ENCODE measurements at regions not wholly inside any gene's neighbourhood (a gene's known extent, or its start where the extent isn't known, plus 50 kb on each side); places are given as distances from the start of the nearest gene placed in this dataset.

DNA sequence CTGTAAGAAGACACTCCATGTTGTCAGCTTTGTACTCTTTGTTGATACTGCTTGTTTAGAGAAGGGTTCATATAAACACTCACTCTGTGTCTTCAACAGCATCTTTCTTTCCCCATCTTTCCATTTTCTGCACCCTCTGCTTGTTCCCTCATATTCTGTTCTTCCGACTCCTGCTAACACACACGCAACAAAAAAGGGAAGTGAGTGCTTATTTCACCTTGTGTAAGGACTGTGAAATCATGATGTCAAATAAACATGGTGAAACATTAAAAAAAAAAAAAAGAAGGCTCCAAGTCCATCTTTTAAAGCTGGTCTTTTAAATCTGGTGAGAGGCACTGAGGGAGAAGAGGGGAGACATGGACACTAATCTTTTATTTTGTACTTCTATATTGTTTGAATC lies 145.4 kb downstream of the RPAP3 start:
- DNase-seq (ENCODE audit: low spot score), result no peak

DNA sequence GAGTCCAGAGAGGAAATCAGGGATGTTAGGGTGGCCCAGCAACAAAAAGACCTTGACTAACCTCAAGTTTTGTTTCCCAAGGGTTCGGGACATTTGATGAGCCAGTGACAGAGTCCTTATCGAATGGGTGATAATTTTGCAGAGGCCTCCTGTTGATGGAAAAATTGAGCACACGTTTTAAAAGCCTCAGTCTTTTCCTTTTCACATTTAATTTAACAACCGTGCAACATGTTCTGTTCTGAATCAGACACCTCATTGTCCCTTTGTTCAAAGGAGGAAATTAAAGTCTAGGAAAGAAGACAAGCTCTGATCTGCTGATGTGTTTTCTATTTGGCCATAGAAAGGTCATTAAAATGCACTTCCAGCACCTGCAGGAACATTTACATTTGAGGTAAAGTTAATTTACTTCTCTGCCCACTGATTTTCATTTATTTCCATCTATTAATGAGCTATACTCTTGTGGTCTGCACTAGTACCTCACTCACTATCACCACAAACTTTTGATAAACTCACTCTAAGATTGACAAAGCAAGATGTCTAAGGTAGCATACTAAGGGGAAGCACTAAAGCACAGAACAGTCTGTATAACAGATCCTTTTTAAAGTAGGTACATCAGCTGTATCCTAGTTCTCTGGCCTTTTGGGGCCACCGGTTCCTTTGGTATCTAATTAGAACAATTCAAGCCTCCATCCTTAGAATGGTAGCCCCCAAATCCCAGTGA lies 147.0 kb downstream of the RPAP3 start:
- no peak for DNase-seq (ENCODE audit: low spot score)

DNA sequence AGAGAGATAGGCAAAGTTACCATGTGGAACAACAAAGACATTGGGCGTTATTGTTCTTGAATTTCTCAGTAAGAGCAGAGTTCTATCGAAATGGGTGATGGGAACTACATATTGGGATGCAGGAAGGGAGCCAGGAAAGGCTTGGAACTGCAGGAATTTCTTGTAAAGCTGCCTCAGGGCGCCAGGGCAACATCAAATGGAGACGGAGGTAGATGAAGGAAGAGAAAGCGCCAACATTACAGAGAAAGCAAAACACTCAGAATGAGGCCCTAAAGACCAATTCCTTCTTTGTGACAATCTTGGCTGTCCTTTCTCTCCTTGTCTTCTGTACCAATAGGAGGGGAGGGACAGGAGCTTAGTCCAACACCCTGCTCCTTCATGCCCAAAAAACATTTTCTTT lies 148.4 kb downstream of the RPAP3 start:
- peak; percentile 65 for DNase-seq (ENCODE audit: low spot score)

DNA sequence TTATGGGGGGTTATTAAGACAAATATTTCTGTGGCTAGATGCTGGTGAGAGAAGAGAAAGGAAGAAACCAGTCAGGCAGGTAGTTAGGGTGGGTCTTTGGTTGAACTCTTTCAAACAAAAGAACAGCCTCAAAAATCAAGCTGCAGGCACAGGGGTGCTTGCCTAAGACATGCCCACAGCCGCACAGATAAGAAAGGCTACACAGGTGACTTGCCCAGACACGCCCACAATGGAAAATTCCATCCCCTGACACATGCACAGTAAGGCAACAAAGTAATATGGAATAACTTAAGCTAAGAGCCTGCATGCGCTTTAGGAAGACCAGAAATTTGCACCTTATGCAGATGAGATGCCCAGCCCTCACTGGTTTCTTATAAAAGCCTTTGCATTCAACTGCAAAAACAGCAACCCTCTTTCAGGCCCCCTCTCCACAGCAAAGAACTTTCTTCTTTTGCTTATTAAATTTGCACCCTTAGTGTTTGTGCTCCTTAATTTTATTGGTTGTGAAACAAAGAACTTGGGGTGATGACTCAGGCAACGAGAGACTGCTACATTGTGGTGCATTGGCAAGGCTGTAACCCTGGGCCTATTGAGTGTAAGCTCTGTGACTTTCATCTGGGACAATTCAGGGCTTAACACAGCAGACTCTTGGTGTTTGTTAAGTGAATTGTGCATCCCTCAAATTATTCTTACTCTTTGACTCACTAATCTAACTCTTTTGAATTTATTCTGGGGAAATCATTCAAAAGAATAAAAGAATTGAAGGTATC lies 149.4 kb downstream of the RPAP3 start:
- DNase-seq (ENCODE audit: low spot score), result peak; percentile 35

DNA sequence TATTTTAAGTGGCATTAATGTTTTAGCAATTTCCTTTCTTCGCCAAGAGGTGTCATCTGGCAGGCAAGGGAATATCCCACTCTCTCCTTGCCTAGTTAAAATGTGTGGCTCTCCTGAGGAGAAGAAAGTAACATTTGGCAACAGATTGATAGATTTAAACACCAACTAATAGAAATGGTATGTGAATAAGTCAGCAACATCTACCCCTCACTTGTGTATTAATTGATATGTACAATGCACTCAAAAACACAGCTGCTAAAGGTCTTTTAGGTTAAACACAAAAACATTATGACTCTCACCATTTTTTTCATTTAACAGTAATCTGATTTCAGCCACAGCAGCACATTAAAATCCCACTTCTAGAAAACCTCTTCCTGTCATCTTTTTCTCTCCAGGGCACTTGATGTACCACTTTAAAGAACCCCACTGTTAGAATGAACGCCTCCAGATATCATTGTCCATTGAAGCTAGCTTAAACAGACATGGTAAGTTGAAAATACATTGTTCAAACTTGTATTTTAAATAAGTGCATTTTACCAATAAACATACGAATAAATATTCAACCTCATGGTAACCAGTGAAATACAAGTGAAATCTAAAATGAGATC lies 151.7 kb downstream of the RPAP3 start:
- DNase-seq (ENCODE audit: low spot score), result no peak

DNA sequence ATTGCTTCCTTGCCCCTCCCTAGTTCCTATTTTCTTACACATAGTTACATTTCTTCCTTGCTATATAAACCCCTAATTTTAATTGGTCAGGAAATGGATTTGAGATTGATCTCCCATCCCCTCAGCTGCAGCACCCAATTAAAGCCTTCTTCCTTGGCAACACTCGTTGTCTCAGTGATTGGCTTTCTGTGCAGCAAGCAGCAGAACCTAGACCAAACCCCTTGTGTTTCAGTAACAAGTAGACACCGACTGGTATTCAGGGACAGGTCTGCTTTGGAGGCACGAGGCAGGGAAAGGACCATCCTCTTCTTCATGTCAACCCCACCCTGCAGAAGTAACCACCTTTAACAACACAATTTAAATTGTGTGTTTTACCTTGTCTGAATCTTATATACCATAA lies 152.6 kb downstream of the RPAP3 start:
- DNase-seq (ENCODE audit: low spot score), result no peak

DNA sequence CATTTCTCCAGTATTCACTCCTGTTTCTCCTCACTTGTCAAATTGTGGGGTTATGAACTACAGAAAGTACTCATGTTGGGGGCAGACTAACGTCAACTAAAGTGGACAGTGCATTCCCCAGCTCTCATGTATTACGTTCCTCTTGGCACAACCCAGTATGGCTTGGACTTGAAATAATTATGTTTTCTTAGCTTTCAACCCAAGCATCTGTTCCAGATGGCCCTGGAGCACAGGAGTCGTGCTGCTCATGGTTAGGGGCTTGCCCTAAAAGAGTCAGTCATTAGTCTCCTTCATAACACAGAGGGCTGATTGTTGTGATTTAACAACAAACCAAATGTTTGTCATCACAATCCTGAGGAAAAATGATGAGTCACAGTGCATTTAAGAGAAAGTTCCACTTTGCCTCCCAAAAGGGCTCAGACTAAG lies 154.4 kb downstream of the RPAP3 start:
- no peak for DNase-seq (ENCODE audit: low spot score)

DNA sequence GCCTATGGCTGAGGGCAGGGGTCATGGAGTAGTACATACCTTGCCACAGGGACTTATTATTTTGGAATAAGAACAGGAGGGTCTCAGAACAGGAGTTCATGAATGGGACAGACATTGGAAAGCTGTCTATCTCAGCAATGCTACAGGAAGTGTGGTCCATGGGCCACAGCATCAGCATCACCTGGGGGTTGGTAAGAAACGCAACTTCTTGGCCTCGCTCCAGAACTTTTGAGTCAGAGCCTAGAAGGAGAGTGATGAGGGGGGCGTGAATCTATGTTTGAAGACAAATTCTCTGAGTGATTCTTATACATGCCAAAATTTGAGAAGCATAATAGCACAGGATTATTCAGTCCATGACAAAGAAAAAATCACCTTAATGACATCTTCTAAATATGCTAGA lies 156.6 kb downstream of the RPAP3 start:
- DNase-seq (ENCODE audit: low spot score), result no peak

DNA sequence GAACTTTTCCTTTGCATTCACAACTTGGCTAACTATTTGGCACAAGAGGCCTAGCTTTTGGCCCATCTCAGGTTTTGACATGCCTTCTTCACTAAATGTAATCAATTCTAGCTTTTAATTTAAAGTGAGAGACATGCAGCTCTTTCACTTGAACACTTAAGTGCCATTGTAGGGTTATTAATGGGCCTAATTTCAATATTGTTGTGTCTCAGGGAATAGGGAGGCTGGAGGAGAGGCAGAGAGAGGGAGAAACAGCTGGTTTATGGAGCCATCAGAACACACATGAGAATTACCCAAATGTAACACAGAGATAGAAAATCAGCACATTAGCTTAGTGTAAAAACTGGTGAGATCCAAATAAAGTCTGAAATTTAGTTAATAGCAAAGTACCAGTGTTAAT lies 157.4 kb downstream of the RPAP3 start:
- no peak for DNase-seq (ENCODE audit: low spot score)

DNA sequence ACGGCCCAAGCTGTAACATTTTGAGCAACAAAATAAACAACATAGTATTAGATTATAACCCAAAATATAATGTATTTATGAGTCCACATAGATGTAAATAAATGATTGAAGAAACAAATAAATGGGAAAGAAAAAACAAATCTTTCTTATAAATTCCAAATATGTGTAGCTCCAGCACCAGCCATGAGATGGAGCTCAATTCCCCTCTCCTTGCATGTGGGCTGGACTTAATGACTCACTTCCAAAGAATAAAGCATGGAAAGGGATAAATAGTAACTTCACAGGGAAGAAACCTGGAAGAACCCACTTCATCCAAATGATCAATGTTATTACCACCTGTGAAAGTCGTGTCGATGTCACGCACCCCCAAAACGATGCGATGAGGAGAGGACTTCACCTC lies 158.8 kb downstream of the RPAP3 start:
- DNase-seq (ENCODE audit: low spot score), result no peak

DNA sequence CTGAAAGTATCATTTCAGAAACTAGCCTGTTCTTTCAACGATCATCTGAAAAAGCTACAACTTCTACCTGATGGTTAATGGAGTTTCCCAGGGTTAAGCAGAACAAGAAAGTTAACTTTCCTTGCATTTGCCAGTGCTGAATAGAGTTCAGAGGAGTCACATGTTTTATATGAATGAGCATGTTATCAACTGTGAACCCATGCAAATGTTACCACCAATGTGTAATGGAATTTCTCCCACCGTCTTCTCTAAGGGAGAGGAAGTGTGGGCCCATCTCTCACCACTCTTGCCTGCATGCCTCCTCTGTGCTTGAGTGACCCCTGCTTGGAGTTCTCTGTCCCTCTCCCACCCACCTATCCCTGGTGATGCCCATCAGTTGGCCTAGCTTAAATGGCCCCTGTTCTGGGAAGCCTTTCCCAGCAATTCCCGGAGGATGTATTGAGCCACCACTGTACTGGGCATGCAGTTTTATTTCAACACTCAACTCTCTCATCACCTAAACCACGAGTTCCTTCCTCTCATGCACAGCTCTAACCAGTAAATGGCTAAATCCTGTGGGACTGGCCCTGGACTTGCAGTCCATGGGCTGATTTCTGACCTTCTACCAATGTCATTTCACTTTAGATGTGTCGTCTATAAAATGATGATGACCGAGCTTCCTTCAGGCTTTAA lies 159.8 kb downstream of the RPAP3 start:
- no peak for DNase-seq (ENCODE audit: low spot score)

DNA sequence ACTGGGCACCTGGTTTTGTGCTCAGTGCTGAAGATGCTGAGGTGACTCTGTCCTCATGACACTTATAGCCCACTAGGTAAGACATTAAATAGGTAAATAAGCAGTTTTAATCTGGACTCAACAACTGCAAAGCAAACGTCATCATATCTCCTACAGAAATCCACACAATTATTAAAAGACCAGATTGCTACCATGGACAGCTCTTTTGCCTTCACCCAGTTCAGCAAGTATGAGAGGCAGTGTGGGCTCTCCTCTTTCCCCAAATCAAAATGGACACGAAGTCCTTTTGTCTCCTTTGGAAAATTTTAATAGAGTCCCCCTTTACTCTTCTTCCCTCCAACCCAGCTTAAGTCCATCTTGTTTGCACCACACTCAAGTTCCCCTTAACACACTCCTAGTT lies 171.1 kb downstream of the RPAP3 start:
- DNase-seq (ENCODE audit: low spot score), result no peak

DNA sequence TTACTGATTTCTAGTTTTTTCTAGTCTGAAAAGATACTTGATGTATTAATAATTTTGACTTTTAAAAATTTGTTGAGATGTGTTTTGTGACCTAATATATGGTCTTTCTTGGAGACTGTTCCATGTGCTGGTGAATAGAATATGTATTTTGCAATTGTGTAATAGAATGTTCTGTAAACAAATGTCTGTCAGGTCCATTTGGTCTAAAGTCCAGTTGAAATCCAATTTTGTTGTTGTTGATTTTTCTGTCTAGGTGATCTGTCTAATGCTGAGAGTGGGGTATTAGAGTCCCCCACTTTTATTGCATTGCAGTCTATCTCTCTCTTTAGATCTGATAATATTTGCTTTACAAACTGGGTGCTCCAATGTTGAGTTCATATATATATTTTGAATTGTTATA lies 175.8 kb downstream of the RPAP3 start:
- DNase-seq (ENCODE audit: low spot score), result no peak

DNA sequence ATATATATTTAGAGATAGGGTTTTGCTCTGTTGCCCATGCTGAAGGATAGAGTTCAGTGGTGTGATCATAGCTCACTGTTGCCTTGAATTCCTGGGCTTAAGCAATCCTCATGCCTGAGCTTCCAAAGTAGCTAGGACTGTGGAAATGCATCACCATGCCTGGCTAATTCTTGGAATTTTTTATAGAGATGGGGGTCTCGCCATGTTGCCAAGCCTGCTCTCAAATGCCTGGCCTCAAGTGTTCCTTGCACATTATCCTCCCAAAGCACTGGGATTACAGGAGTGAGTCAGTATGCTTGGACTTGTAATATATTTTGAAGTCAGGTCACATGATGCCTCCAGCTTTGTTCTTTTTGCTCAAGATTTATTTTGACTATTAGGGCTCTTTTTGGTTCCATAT lies 178.0 kb downstream of the RPAP3 start:
- DNase-seq (ENCODE audit: low spot score), result no peak

DNA sequence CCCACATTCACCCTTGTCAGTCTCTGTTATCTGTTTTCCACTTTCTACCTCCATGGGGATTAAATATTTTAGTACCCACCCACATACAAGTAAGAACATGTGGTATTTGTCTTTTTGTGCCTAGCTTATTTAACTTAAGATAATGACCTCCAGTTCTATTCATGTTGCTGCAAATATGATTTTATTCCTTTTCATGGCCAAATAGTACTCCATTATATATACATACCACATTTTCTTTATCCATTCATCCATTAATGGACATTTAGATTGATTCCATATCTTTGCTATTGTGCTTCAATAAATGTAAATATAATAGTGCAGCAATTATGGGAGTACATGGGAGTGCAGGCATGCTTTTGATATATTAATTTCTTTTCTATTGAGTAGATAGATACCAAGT lies 185.8 kb downstream of the RPAP3 start:
- no peak for DNase-seq (ENCODE audit: low spot score)

DNA sequence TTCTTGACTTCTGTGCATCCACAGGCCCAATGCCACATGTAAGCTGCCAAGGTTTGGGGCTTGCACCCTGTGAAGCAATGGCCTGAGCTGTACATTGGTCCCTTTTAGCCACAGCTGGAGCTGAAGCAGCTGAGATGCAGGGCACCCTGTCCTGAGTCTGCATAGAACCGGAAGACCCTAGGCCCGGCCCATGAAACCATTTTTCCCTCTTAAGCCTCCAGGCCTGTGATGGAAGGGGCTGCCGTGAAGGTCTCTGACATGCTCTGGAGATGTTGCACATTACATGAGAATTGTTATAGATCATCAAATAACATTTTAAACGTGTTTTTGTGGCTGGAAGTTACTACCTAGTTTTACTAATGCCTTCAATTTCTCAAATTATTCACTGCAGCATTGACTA lies 188.7 kb downstream of the RPAP3 start:
- DNase-seq (ENCODE audit: low spot score), result no peak

DNA sequence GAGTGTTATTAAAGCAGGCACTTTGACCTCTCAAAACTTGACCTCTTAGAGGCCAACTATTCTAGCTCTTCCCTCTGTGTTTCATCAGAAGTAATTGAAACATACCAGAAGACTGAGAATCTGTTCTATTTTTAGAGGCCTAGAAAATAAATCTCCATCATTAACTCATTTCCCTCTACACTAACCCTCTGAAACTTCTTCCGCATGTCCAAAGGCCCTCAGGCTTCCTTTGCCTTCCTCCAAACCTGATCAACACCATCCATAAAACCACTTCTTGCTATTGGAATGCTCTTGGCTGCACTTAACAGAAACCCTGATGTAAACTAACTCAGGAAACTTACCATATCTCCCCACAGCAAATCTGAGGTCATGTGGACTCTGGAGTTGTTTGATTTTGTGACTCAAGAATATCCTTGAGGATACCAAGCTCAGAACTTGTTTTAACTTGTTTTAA lies 196.4 kb downstream of the RPAP3 start:
- DNase-seq (ENCODE audit: low spot score), result no peak

DNA sequence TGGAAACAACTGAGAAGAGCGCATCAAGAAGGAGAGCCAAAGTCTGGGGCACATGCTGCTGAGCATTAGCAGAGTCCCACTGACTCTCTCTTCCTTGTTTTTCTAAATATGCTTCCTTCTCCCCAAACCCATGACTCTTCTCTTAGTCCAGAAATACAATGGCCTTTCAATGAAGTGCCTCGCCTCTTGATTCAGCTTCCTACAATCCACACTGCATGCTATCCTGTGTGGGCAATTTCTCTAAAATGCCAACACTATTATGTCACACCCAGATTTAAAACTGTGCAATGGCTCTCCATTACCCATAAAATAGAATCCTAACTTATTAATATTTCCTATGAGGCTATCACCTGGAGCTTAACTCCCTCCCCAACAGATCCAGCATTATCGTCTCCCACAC lies 198.6 kb downstream of the RPAP3 start:
- DNase-seq (ENCODE audit: low spot score), result no peak

DNA sequence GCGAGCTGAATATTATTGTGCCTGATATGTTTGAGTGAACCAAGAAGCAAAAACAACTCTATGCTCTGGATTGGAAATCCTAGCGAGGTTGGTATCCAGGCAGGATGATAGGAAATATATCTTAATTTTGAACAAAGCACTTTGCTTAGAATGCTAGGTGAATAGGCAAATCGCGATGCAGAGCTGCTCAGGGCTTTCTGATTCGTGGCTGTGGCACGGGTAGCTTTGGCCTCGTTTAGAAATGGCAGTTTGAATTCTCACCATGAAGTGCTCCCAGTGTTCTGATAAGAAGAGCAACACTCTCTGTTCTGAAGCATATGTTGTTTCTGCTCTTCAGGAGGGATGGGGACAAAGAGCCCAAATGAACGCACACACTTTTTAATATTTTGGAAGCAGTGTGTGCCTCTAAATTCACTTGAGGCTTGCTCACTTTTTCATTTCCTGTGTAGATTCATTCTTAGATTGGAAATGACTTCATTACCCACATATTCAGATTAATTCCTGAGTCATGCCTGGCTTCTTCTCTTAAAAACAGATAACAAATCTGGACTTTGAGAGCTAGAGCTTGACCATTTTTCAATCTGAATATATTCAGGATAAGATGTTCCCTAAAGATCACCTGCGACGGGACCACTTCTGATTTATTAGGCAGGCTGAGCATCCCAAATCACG lies 200.9 kb downstream of the RPAP3 start:
- no peak for DNase-seq (ENCODE audit: low spot score)

DNA sequence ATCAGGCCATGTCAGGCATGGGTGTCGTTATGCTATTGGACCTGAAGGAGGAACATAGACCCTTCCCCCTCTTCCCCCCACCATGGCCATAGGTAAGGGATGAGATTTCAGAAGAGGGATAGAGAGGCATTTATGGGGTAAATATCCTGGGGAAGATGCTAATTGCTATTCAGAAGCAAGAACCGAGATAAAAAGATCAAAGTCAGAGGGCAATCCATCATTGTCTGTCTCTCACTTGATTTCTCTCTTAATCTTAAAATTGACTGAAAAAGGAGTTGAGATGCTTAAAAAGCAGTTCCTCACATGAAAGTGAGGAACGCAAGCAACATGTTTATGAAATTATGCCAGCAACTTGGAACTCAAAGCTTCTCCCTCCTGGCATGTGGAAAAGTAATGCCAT lies 212.0 kb downstream of the RPAP3 start:
- DNase-seq (ENCODE audit: low spot score), result no peak

DNA sequence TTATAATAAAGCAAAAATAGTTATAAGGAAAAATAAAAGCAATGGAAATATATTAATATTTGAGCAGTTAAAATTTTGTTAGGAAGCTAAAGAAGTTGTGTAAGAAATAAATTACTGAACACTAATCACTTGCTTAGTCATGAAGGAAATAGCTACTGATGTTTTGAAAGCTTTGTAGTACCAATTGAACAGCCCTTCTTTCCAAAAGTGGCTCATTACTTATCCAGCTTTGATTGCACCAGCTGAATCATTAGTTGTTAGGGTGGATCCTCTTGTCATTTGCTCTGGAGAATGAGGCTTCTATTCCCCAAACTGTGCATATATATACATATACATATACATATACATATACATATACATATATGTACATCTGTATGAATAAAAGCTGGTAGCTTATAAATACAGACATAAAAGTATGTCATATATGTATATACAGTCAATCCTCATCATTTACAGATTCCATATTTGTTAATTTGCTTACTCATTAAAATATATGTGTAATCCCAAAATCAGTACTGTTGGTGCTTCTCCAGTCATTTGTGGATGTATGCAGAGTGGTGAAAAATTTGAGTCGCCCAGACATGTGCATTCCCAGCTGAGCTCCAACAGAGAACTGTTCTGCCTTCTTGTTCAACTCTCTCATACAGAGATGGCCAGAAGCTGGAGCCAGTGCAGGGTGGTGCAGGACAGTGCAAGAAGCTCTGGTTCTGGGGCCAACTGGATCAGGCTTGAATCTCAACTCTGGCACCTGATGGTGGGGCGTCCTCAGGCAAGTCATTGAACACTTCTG lies 214.1 kb downstream of the RPAP3 start:
- no peak for DNase-seq (ENCODE audit: low spot score)

All from globus pallidus (tissue), 1 donor.